ENCODE measurements at regions not wholly inside any gene's neighbourhood (a gene's known extent, or its start where the extent isn't known, plus 50 kb on each side); places are given as distances from the start of the nearest gene placed in this dataset.
"Not testable (repeated sequence)": the region's sequence is repeated elsewhere in the genome, so short reads cannot be mapped to it uniquely, and the experiment has no call there.

DNA sequence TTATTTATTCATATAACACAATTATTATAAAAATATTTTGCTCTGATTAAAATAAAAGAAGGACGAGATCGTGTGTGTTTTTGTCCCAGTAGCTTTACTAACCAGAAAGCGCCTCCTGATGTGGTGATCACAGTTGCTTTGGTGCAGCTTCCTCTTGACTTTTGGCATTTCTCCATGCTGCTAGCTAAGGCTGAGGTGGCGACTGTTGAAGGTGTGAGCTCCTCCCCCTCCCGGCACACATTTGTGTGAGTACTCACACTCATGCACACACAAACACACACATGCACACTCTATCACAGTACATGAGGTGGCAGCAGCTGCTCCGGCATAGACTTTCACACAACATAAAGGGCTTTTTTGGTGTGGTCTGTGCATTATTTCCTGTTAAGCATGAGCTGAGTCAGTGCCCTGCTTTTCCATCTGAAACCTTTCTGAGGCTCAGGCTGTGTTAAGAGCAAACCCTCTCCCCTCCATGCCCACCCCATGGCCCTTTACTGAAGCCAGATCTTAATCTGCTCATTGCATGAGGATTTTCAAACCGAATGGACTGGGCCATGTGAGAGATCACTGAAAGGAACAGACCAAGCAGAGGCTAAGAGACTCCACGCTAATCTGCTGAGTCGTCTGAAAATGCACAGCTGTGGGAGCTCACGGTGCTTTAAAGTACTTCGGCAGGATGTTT, 53.3 kb downstream of the FOXD4L1 start:
- peak; percentile 96 for ATAC-seq
- peak; percentile 47 for DNase-seq

DNA sequence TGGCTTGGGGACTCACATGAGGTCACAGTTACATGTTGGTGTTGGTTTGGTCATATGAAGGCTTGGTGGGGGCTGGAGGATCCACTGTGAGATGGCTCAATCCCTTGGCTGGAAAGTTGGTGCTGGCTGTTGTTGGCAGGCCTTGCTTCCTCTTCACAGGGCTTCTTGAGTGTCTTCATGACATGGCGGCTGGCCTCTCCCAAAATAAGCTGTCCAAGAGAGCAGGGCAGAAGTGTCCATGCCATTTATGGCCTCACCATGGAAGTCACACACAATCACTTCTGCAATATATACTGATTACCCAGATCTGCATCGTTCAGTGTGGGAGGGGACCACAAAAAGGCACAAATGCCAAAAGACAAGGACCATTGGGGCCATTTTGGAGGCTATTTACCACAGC, 61.4 kb downstream of the FOXD4L1 start:
- not testable (repeated sequence) for ATAC-seq, DNase-seq

DNA sequence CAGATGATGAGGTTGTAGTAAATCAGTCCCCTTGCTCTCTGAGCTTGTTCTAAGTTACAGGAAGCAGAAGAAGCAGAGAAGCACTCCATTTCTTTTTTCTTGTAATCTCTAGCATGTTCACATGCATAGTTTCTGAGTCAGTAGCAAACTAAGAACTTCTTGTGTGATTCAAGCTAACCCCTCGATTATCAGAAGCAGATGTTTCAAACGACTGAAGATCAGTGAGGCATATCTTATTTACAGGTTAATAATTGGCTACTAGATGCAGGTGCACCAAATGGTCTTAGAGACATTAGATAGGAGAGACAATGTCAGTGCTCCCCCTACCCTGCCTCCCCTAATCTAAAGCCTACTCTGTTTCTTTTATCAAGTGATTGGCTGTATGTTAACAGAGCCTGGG, 64.2 kb downstream of the FOXD4L1 start:
- not testable (repeated sequence) for DNase-seq, ATAC-seq

DNA sequence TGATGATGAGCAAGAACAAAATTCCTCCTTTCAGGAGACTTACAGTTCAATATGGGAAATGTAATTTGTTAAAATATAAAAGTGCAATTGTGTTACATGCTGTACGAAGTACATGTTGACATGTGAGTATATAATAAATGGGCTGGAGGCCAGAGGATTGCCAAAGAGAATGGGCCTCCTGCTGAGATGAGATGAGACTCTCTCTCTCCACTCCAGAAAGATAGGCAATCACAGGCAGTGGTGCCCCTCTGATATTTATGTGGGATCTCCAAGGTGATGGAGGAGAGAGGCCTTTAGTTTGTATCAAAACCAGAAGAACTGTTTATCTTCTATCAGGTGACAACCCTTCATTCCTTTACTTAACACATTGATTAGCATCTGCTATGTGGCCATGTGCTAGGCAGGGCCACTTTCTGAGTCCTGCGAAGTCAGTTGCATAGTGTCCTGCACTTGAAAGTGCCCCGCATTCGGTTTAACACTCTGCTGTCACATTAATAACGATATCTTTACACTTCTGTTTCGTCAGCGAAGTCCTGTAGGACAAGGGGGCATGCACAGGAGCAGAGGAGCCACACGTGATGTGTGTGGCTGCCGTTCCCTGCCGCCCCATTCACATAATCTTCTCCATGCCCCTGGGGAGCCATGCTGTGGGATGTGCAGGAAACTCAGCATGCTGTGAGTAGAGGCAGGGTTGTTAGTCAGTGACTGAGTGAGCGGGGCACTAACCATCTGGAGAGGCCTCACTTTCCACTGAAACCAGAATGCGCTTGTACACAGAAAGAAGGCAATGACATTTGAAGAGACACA, 60.2 kb upstream of the RABL2A start:
- ATAC-seq, DNase-seq: not testable (repeated sequence)

DNA sequence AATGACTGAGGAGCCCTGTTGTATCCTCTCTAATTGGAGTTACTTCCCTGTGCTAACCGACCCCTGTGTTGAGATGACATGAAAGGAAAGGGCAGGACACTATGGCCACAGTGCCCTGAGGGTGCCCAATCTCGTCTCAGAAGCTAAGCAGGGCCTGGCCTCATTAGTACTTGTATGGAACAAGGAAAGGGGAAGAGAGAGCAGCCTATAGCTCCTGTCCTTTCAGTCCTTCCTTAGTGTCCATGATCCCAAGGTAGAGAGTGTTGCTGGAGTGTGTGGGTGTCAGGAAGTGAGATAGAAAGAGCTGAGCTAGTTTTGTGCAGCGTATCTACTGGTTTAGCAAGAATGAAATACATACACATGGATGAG, 59.6 kb upstream of the RABL2A start:
- not testable (repeated sequence) for DNase-seq, ATAC-seq

DNA sequence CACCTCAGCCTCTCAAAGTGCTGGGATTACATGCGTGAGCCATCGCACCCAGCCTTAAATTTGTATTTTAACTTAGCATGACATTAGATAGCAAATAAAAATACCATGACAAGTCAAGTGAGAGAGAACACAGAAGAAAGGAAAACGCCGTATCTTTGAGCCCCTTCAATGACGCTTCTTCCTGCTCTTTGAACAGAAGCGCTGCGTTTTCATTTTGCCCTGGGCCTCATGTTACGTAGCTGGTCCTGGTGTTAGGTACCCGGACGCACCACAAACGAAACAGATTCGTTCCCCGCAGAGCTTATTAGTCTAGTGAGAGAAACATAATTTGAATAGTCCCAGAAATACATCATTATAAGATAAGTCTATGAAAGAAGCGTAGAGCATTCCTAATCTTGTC, 58.8 kb upstream of the RABL2A start:
- not testable (repeated sequence) for DNase-seq, ATAC-seq

DNA sequence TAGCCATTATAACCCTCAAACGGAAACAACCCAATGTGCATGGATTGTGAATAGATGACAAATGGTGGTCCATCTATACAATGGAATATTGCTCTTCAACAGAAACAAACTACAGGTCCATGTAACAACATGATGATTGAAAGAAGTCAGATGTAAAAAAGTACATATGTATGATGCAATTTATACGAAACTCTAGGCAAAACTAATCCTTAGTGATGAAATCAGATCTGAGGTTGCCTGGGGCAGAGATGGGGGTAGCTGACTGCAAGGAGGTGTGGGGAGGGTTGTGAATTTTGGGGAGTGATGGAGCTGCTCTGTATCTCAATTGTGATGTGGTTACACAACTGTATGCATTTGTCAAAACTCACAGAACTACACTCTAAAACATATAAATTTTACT, 57.0 kb upstream of the RABL2A start:
- ATAC-seq, DNase-seq: not testable (repeated sequence)

DNA sequence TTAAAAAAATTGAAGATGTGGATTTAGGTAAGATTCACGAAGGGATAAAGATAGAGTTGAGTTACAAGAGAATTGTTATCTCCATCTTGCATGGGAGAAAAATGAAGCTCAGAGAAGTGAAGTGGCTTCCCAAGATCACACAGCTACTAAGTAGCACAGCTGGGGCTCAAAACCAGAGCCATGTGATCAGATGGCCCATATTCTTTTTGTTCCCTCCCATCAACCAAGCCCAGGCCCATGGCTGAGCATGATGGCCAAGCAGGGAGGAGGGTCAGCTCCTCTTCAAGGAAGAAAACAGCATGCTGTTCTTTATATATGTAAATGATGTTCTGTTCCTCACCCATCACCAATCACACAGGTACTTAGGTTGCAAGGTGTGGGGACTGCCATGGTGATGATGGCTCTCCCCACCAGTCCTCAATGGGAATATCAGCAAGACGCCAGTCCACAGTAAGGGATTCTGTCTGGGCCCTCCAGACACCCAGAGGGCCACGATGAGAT, 56.5 kb upstream of the RABL2A start:
- not testable (repeated sequence) for DNase-seq, ATAC-seq

DNA sequence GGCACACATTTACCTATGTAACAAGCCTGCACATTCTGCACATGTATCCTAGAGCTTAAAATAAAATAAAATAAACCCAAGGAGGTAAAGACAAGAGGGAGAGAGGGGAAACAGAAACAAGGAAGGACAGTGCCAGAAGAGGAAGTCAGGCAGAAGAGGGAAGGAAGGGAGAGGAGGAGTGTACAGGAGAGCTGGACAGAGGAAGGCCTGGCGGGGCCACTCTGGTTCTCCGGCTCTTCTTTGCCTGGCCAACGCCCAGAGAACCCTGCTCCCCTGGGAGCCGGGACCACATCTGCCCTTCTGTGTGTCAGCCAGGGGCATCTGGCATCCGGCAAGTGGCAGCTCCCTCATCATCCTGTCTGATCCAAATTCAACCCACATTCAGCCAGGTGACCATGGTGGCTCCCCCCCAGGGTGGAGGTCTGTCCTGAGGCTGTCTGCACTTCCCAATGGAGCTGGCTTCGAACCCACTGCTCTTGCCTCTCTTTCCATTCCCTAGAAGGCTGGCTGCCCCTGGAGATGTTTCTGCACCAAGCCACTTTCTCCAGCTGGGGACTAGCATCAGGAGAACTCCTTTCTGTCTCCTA, 55.5 kb upstream of the RABL2A start:
- not testable (repeated sequence) for ATAC-seq, DNase-seq

DNA sequence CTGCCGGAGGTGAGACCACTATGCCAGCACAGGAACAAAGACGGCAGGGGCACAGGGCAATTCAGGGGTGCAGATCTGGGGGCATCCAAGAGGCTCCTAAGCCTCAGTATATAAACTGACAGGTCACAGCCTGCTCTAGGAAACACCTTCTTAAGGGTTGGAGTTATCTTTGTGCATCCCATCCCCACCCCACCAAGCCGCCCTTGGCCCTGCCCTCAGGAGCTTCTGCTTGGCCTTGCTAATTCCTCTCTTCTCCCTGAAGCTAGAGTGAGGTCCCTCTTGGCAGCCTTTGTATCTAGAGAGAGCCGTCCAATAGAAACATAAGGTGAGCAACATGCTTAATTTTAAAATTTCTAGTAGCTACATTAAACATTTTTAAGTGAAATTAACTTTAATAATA, 51.3 kb upstream of the RABL2A start:
- not testable (repeated sequence) for DNase-seq, ATAC-seq

DNA sequence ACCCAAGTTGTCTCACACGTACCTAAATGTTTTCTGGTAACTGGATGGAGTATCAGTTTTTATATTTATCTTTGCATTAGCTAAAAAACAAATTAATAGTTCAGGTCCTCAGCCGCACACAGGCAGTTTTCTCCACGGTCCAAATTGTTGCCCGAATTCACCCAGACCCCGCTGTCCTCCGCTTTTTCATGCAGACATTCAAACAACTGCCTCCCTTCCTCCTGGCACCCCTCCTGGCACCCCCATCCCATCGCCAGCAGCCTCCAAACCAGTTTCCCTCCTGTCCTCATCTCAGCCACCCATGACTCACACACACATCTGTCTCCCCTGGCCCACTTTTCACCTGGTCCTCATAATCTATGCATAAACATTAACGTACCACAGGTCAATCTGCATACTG, 50.7 kb upstream of the RABL2A start:
- ATAC-seq, result not testable (repeated sequence)

More for the DNA sequence above, 50.7 kb upstream of the RABL2A start:
- not testable (repeated sequence) for DNase-seq

Measured in stimulated activated naive CD8-positive, alpha-beta T cell treated with anti-CD3 and anti-CD28 coated beads, Interleukin-15, Interleukin-2, amounts not matched to agents 100 U/mL and 50 U/mL, for 24 hours (primary cell).